GM18870 (cell line): ENCODE measurements at regions not wholly inside any gene's neighbourhood (a gene's known extent, or its start where the extent isn't known, plus 50 kb on each side); places are given as distances from the start of the nearest gene placed in this dataset.
"Not testable (repeated sequence)": the region's sequence is repeated elsewhere in the genome, so short reads cannot be mapped to it uniquely, and the experiment has no call there.

ENCODE experiments used
- ATAC-seq: cut with Tn5 transposase; IDR thresholded peaks from one replicate; pipeline ENCODE4 v1.9.1; 2021; ENCODE audit warnings: moderate library complexity; ENCODE audit not compliant: unreplicated experiment

GRCh38 chr1:57549300-57549699 lies 125.4 kb upstream of the DAB1 start:
- no peak for ATAC-seq

DNA sequence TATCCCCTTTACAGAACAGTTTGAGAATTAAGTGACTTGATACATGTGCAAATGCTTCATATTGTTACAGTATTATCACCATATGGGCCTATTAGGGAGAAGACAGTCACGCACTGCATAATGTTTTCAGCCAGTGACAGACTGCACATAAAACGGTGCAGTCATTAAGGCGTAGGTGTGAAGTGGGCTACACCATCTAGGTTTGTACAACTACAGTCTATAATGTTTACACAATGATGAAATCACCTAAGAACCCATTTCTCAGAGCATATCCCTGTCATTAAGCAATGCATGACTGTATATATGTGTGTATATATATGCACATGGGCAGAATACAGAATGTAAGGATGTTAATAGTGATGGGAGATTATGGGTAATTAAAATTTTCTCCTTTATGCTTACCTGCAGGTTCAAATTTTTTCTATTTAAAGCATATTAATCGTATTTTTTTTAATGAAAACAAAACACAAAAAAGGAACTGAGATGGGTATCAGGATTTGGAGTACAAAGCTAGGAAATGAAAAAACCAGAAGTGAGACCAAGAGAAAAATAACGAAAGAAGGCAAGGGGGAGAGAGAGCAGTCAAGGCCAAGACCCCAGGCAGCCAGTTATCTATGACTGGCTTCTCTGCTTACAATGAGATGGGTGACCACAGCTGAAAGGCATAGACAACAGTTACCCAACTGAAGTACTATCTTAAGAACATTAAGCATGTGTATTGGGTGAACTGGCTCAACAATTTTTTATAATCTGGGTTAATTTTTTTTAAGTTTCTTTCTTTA lies 122.9 kb upstream of the DAB1 start:
- ATAC-seq = no peak

GRCh38 chr1:57544345-57544744 lies 120.5 kb upstream of the DAB1 start:
- no peak for ATAC-seq

- no peak for ATAC-seq
Measured at GRCh38 chr1:57536749-57537423, 113.0 kb upstream of the DAB1 start.

DNA sequence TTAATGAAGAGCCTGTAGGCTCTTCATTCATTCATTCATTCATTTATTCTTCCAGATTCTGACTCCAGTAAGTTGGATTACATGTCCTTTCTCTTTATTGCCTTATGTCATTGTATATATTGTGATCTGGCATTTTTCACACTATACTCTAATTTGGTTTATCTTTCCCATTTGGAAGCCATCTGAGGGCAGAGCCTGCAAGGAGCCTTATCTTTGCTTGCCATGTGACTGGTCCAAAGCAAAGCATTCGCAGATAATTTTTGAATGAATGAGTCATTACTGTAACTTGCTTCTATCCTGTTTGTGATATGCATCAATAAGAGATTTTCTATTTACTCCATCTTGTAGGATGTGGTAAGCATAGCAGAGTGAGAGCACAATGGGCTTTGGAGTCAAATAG lies 108.4 kb upstream of the DAB1 start:
- no peak for ATAC-seq

GRCh38 chr1:57530911-57531260 lies 107.0 kb upstream of the DAB1 start:
- ATAC-seq = not testable (repeated sequence)

GRCh38 chr1:57530206-57530910 lies 106.5 kb upstream of the DAB1 start:
- ATAC-seq = no peak

GRCh38 chr1:57522575-57522974 lies 98.7 kb upstream of the DAB1 start:
- ATAC-seq = no peak

DNA sequence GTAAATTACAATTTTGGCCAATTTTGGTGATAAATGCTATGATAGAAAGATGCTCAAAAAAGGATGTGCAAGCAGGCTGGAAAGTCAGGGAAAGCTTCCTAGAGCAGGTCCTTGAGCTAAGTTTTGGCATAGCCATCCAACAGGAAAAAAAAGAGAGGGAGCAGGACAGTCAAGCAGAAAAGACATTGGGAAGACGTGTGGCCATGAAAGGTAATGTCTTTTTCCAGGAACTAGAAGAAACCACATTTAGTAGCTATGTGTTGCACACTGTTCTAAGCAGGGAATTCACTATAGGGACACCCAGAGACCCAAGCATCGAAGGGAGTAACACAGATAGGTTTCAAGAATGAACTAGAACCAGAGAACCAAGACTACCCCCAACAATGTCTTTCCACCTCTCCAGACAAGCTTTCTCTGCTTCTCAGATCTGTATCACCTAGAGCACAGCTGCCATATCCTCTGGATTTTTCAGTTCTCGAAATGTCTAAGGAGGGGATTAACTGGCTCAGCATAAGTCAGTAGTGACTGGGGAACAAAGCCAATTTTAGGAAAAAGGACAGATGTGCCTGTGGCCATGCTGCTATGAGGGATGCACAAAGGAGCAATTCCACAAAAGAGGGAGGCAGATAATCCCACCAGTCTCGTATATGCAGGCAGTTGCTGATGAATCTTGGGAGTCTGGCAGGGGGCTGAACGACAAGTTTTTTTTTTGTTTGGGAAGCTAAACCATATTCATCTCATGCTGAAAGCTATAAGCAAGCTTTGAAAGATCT lies 97.1 kb upstream of the DAB1 start:
- no peak for ATAC-seq

- no peak for ATAC-seq
Measured at GRCh38 chr1:57518496-57518895, 94.6 kb upstream of the DAB1 start.

DNA sequence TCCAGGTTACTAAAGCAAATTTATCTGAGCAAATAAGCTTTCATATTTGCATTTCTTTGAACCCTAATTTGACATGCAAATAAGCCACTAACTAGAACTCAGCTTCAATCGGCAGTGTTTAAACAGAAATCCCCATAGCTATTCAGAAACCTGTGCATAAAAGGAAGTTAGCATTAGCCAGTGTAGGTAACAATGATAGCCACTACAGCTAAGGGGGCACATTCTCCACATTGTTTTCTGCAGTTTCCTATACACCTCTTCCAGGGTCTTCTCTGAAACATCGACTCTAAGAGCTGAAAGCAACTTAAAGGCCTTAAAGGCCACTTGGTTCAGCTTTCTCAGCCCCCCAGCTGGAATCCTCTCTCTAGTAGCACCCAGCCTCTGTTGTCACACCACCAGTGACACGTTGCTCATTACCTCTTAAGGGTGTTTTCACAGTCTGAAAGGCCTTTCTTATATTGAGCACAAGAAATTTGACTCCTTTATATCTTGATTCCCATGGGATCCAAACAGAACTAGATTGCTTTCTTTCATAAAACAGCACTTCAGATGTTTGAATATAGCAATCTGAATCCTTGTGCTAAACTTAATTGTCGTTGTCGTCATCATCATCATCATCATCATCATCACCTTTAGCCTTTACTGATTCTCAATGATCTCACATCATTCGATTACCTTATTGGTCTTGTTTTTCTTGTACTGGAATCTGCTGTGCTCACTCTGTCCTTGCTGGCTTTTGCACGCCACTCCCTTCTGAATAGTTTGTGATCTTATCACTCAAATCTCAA lies 93.9 kb upstream of the DAB1 start:
- no peak for ATAC-seq

DNA sequence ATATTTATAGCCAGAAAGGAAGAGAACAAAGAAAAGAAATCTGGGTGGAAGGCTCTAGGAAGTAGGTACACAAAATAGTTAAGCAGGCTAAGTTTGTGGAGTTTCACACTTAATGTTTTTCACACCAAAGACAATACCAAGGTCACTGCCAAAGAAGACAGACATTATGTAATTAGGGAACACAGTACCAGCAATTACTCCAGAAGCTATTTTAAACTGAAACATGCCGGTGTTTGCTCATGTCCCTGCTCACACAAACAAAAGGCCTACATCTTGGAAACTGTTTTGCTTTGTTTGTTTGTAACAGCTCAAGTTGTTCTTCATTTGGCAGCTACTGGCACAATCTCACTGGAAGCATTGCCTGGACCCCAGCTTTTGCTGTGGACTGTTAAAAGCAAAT lies 88.5 kb upstream of the DAB1 start:
- ATAC-seq = no peak

GRCh38 chr1:57506941-57507340 lies 83.1 kb upstream of the DAB1 start:
- no peak for ATAC-seq

GRCh38 chr1:57503337-57503736 lies 79.5 kb upstream of the DAB1 start:
- ATAC-seq = no peak

DNA sequence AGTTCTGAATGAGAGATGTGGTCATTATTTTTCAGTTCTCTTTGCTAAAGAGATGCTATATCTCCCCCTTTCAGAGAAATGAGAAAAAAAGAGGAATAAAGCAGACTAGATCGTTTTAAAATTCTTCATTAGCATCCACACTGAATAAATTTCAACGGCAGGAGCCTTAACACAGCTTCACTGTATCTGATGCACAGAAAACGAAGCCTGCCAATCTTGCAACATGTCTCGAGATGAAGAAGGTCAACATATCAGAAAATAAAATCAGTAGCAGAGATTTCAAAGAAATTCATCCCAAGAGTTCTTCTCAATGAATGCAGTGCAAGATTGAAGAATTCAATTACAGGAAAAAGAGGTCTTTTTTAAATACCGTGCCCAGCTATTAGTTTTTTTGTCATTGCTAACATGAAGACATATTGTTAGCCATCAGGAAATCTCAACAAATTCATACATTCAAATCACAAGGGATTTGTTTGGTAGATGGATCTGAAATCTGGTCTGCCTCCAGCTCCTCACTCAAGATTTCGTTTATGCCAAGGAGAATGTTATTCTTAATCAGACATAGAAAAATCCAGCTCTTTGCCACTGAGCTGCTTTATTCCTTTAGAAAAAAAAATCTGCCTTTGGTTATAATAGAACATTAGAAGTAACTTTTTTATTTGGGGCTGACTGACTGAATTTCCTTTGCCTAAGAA lies 76.4 kb upstream of the DAB1 start:
- ATAC-seq = no peak

GRCh38 chr1:57494530-57495079 lies 70.7 kb upstream of the DAB1 start:
- ATAC-seq = no peak

DNA sequence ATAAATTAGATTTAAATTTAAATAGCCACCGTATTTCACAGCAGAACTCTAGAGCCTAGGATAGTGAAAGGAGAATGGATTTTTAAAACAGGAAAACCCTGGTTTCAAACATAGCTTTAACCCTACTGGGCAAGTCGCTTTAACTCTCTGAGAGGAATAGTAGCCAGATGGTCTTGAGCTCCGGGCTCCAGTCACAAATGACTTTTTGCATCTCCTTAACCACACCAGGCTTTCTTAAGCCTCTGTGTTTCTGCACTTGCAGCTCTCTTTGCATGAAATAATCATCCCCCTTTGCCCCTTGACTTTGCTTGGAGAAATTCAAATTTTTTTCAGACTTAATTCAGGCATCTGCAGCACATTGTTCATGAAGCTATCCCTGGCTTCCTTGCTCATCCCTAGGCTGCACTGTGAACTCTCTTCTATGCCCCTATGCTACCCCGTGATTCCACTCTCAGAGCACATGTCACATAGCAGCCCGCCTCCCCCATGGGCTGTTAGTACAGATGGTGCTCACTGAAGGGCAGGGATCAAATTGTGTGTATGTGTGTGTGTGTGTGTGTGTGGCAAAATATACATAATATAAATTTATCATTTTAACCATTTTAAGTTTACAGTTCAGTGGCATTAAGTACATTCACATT lies 68.8 kb upstream of the DAB1 start:
- no peak for ATAC-seq

GRCh38 chr1:57489358-57490036 lies 65.6 kb upstream of the DAB1 start:
- ATAC-seq = no peak

DNA sequence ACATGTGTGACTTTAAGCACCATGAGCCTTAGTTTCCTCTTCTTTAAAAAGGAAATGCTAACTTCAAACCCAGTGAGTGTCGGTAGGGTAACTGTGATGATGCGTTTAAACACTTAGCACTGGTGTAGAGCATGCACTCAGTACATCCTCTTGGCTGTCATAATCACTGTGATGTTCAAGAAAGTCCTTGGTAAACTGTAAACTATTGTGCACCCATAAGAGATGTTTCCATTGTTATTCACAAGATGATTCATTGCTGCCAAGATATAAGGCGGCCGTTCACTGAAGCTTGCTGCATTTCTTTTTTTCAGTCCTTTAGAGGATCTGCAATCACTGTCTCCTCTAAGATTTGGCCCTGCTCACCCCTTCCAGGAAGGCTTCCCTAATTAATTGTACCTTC lies 61.8 kb upstream of the DAB1 start:
- no peak for ATAC-seq
